ENCODE measurements at regions not wholly inside any gene's neighbourhood (a gene's known extent, or its start where the extent isn't known, plus 50 kb on each side); places are given as distances from the start of the nearest gene placed in this dataset.

- no peak for DNase-seq
Measured at GRCh38 chr3:70899816-70900215, 587.4 kb upstream of the MDFIC2 start.

- DNase-seq, result no peak
Measured at GRCh38 chr3:70890020-70890394, 577.6 kb upstream of the MDFIC2 start.

- no peak for DNase-seq
Measured at GRCh38 chr3:70889162-70890019, 577.0 kb upstream of the MDFIC2 start.

- no peak for DNase-seq
Measured at GRCh38 chr3:70885636-70886035, 573.2 kb upstream of the MDFIC2 start.

- no peak for DNase-seq
Measured at GRCh38 chr3:70882104-70882503, 569.7 kb upstream of the MDFIC2 start.

- DNase-seq, result no peak
Measured at GRCh38 chr3:70880421-70880820, 568.0 kb upstream of the MDFIC2 start.

- DNase-seq, result no peak
Measured at GRCh38 chr3:70876154-70876553, 563.7 kb upstream of the MDFIC2 start.

- no peak for DNase-seq
Measured at GRCh38 chr3:70874196-70874595, 561.8 kb upstream of the MDFIC2 start.

GRCh38 chr3:70873686-70874085 is 561.2 kb upstream of the MDFIC2 start:
- no peak for DNase-seq

- no peak for DNase-seq
Measured at GRCh38 chr3:70871909-70872656, 559.6 kb upstream of the MDFIC2 start.

- DNase-seq, result no peak
Measured at GRCh38 chr3:70870576-70870975, 558.1 kb upstream of the MDFIC2 start.

- no peak for DNase-seq
Measured at GRCh38 chr3:70868561-70868960, 556.1 kb upstream of the MDFIC2 start.

GRCh38 chr3:70863049-70863448 is 550.6 kb upstream of the MDFIC2 start:
- no peak for DNase-seq

- no peak for DNase-seq
Measured at GRCh38 chr3:70861855-70862254, 549.4 kb upstream of the MDFIC2 start.

- no peak for DNase-seq
Measured at GRCh38 chr3:70861234-70861633, 548.8 kb upstream of the MDFIC2 start.

GRCh38 chr3:70857916-70858315 is 545.5 kb upstream of the MDFIC2 start:
- no peak for DNase-seq

- DNase-seq, result no peak
Measured at GRCh38 chr3:70856414-70857162, 544.1 kb upstream of the MDFIC2 start.

- no peak for DNase-seq
Measured at GRCh38 chr3:70855149-70855548, 542.7 kb upstream of the MDFIC2 start.

- DNase-seq, result no peak
Measured at GRCh38 chr3:70854108-70854507, 541.7 kb upstream of the MDFIC2 start.

GRCh38 chr3:70853161-70853944 is 540.9 kb upstream of the MDFIC2 start:
- DNase-seq, result no peak

- DNase-seq, result peak; percentile 6
Measured at GRCh38 chr3:70849911-70850699, 537.7 kb upstream of the MDFIC2 start.

Measured in NCI-H2029 (cell line).